SK-N-SH treated with all-trans-retinoic acid at 6 μM for 48 hours (cell line): ENCODE measurements at regions not wholly inside any gene's neighbourhood (a gene's known extent, or its start where the extent isn't known, plus 50 kb on each side); places are given as distances from the start of the nearest gene placed in this dataset.

ENCODE experiments used
- ATAC-seq: fragments of 200-7000 bp; cut with Tn5 transposase; 3 replicates; pipeline ENCODE4 v1.9.1; 2020; ENCODE audit warnings: mild to moderate bottlenecking, moderate library complexity
- BACH2 ChIP-seq: fragments of 250-450 bp; sonication (Bioruptor Pico); IDR thresholded peaks from 2 replicates; pipeline ENCODE4 v1.9.0; 2021; ENCODE audit warnings: mild to moderate bottlenecking, borderline replicate concordance
- CREB5 ChIP-seq: fragments of 250-450 bp; sonication (Bioruptor Pico); IDR thresholded peaks from 2 replicates; pipeline ENCODE4 v1.5.1; 2020; ENCODE audit warnings: low read depth, mild to moderate bottlenecking, moderate library complexity
- CSDC2 ChIP-seq: fragments of 250-450 bp; sonication (Bioruptor Pico); IDR thresholded peaks from 2 replicates; pipeline ENCODE4 v1.5.0; 2020; ENCODE audit warnings: mild to moderate bottlenecking, moderate library complexity
- ESRRG ChIP-seq: fragments of 250-450 bp; sonication (Bioruptor Pico); IDR thresholded peaks from 2 replicates; pipeline ENCODE4 v1.6.1; 2021; ENCODE audit warnings: mild to moderate bottlenecking
- GLIS3 ChIP-seq: fragments of 250-450 bp; sonication (Bioruptor Pico); IDR thresholded peaks from 2 replicates; pipeline ENCODE4 v1.5.0; 2020; ENCODE audit warnings: mild to moderate bottlenecking, moderate library complexity
- ISL1 ChIP-seq: fragments of 250-450 bp; sonication (Bioruptor Pico); IDR thresholded peaks from 2 replicates; pipeline ENCODE4 v2.1.2; 2022; ENCODE audit warnings: mild to moderate bottlenecking, moderate library complexity
- OSR1 ChIP-seq: fragments of 250-450 bp; sonication (Bioruptor Pico); IDR thresholded peaks from 2 replicates; pipeline ENCODE4 v1.8.0; 2022; ENCODE audit warnings: moderate library complexity, mild to moderate bottlenecking, inconsistent platforms
- PATZ1 ChIP-seq: fragments of 250-450 bp; sonication (Bioruptor Pico); IDR thresholded peaks from 2 replicates; pipeline ENCODE4 v1.8.0; 2020; ENCODE audit warnings: mild to moderate bottlenecking, moderate library complexity, borderline replicate concordance
- POU6F1 ChIP-seq: fragments of 250-450 bp; sonication (Bioruptor Pico); IDR thresholded peaks from 2 replicates; pipeline ENCODE4 v1.8.0; 2021; ENCODE audit warnings: low read depth, mild to moderate bottlenecking, moderate library complexity, borderline replicate concordance
- RARB ChIP-seq: fragments of 250-450 bp; sonication (Bioruptor Pico); IDR thresholded peaks from 2 replicates; pipeline ENCODE4 v1.8.0; 2021; ENCODE audit warnings: mild to moderate bottlenecking, moderate library complexity
- TOX ChIP-seq: fragments of 250-450 bp; sonication (Bioruptor Pico); IDR thresholded peaks from 2 replicates; pipeline ENCODE4 v1.8.0; 2021; ENCODE audit warnings: mild to moderate bottlenecking, moderate library complexity, borderline replicate concordance
- ZC3H10 ChIP-seq: fragments of 250-450 bp; sonication (Bioruptor Pico); IDR thresholded peaks from 2 replicates; pipeline ENCODE4 v1.5.1; 2021; ENCODE audit warnings: mild to moderate bottlenecking, moderate library complexity
- ZFP30 ChIP-seq: fragments of 450-650 bp; formaldehyde crosslinking; IDR thresholded peaks from 2 replicates; pipeline ENCODE4 v1.5.0; 2022; ENCODE audit warnings: mild to moderate bottlenecking, moderate library complexity
- ZNF565 ChIP-seq: fragments of 450-650 bp; formaldehyde crosslinking; conservative IDR thresholded peaks from 2 replicates; pipeline ENCODE4 v1.5.0; 2020; ENCODE audit warnings: low read depth, mild to moderate bottlenecking, moderate library complexity
- ZNF70 ChIP-seq: fragments of 450-650 bp; formaldehyde crosslinking; IDR thresholded peaks from 2 replicates; pipeline ENCODE4 v1.5.0; 2020; ENCODE audit warnings: mild to moderate bottlenecking, moderate library complexity
- ZNF8 ChIP-seq: fragments of 450-650 bp; formaldehyde crosslinking; IDR thresholded peaks from 2 replicates; pipeline ENCODE4 v1.5.0; 2020; ENCODE audit warnings: mild to moderate bottlenecking, moderate library complexity
- TF ChIP-seq, protein P1 (sequence below): fragments of 250-450 bp; sonication (Bioruptor Pico); IDR thresholded peaks from 2 replicates; pipeline ENCODE4 v1.5.1; 2021; ENCODE audit warnings: mild to moderate bottlenecking, moderate library complexity
- TF ChIP-seq, protein P2 (sequence below): fragments of 250-450 bp; sonication (Bioruptor Pico); IDR thresholded peaks from 2 replicates; pipeline ENCODE4 v1.5.0; 2020; ENCODE audit warnings: mild to moderate bottlenecking, moderate library complexity

- TF ChIP-seq PATZ1 (no peak), OSR1 (CRISPR knock-in tag) (no peak), ISL1 (CRISPR knock-in tag) (no peak), ZNF8 (CRISPR knock-in tag) (no peak), ZNF565 (no peak), ZC3H10 (no peak), ESRRG (CRISPR knock-in tag) (no peak), BACH2 (no peak), TOX (CRISPR knock-in tag) (no peak), POU6F1 (CRISPR knock-in tag) (no peak), GLIS3 (CRISPR knock-in tag) (no peak)
- TF ChIP-seq, protein P1, sequence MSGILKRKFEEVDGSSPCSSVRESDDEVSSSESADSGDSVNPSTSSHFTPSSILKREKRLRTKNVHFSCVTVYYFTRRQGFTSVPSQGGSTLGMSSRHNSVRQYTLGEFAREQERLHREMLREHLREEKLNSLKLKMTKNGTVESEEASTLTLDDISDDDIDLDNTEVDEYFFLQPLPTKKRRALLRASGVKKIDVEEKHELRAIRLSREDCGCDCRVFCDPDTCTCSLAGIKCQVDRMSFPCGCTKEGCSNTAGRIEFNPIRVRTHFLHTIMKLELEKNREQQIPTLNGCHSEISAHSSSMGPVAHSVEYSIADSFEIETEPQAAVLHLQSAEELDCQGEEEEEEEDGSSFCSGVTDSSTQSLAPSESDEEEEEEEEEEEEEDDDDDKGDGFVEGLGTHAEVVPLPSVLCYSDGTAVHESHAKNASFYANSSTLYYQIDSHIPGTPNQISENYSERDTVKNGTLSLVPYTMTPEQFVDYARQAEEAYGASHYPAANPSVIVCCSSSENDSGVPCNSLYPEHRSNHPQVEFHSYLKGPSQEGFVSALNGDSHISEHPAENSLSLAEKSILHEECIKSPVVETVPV (CRISPR knock-in tag), result no peak
Observed at GRCh38 chr20:16195671-16196070, 377.6 kb downstream of the KIF16B start.

DNA sequence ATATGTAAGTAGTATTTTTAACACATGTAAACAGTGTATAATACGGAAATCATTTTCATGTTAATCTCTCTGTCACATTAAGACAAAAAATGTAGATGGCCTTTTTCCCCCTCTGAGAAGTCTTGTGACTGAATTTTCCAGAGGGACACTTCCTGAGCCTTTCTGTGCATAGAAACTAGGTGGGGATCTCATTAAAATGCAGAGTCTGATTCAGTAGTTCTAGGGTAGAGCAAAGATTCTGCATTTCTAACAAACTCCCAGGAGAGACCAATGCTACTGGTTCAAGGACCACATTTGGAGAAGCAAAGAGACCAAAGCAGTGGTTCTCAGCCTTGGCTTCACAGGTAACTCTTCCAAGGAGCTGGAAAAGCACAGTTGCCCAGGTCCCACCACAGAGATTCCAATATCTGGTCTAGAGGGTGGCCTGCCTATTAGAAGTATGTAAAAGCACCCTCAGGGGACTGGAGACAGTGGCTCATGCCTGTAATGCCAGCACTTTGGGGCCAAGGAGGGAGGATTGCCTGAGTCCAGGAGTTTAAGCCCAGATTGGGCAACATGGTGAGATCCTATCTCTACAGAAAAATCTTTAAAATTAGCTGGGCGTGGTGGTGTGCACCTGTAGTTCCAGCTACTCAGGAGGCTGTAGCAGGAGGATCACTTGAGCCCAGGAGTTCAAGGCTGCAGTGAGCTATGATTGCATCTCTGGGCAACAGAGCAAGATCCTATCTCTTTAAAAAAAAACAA, 378.5 kb downstream of the KIF16B start:
- TF ChIP-seq CSDC2 (CRISPR knock-in tag) (no peak), ZNF70 (no peak), OSR1 (CRISPR knock-in tag) (no peak), CREB5 (CRISPR knock-in tag) (no peak), ZC3H10 (no peak), RARB (CRISPR knock-in tag) (no peak), ZNF565 (no peak), GLIS3 (CRISPR knock-in tag) (no peak)
- TF ChIP-seq, protein P2, sequence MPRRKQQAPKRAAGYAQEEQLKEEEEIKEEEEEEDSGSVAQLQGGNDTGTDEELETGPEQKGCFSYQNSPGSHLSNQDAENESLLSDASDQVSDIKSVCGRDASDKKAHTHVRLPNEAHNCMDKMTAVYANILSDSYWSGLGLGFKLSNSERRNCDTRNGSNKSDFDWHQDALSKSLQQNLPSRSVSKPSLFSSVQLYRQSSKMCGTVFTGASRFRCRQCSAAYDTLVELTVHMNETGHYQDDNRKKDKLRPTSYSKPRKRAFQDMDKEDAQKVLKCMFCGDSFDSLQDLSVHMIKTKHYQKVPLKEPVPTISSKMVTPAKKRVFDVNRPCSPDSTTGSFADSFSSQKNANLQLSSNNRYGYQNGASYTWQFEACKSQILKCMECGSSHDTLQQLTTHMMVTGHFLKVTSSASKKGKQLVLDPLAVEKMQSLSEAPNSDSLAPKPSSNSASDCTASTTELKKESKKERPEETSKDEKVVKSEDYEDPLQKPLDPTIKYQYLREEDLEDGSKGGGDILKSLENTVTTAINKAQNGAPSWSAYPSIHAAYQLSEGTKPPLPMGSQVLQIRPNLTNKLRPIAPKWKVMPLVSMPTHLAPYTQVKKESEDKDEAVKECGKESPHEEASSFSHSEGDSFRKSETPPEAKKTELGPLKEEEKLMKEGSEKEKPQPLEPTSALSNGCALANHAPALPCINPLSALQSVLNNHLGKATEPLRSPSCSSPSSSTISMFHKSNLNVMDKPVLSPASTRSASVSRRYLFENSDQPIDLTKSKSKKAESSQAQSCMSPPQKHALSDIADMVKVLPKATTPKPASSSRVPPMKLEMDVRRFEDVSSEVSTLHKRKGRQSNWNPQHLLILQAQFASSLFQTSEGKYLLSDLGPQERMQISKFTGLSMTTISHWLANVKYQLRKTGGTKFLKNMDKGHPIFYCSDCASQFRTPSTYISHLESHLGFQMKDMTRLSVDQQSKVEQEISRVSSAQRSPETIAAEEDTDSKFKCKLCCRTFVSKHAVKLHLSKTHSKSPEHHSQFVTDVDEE, result no peak
- TF ChIP-seq, all 23 proteins: peak for 0
- ATAC-seq, result no peak

More at GRCh38 chr20:16195671-16196070, 377.6 kb downstream of the KIF16B start:
- no peak for ATAC-seq

GRCh38 chr20:16191496-16191895, 381.8 kb downstream of the KIF16B start:
- no peak for ATAC-seq
- TF ChIP-seq, protein P2, result no peak
- TF ChIP-seq ZFP30 (CRISPR knock-in tag) (no peak), TOX (CRISPR knock-in tag) (no peak), ZNF70 (no peak)
